ENCODE measurements at regions not wholly inside any gene's neighbourhood (a gene's known extent, or its start where the extent isn't known, plus 50 kb on each side); places are given as distances from the start of the nearest gene placed in this dataset.

DNA sequence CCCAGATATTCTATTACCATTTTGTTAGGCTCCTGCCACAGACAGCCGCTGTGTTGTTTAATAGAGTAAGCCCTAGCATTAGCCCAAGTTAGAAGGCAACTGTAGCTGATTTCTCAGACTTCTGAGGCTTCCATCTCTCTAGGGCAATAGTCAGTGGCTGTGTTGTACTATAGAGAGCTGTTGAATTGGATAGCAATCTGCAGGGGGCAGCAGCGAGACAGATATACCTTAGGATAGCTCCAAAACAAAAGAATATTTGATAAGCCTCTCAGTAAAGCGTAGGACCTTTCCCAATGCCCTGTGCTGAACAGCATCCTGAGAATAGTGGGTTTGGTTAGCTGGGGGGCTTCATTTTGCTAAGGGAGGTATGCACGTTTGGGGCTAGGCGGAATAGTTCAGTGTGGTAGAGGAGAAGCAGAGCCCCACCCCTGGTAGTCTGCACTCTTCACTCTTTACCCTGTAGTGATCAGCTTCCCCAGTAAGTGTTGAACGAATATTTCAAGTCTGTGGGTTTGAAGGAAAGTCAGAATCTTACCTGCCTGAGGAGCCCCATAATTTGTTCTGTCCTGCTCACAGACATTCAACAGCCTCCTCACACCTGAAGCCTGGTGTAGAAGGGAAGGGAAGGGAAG is 515.1 kb downstream of the INSC start:
- no peak for TF ChIP-seq POLR2AphosphoS5 (IDR thresholded peaks at IDR 0.05; ENCODE audit: low read depth)
- TF ChIP-seq, protein P1, sequence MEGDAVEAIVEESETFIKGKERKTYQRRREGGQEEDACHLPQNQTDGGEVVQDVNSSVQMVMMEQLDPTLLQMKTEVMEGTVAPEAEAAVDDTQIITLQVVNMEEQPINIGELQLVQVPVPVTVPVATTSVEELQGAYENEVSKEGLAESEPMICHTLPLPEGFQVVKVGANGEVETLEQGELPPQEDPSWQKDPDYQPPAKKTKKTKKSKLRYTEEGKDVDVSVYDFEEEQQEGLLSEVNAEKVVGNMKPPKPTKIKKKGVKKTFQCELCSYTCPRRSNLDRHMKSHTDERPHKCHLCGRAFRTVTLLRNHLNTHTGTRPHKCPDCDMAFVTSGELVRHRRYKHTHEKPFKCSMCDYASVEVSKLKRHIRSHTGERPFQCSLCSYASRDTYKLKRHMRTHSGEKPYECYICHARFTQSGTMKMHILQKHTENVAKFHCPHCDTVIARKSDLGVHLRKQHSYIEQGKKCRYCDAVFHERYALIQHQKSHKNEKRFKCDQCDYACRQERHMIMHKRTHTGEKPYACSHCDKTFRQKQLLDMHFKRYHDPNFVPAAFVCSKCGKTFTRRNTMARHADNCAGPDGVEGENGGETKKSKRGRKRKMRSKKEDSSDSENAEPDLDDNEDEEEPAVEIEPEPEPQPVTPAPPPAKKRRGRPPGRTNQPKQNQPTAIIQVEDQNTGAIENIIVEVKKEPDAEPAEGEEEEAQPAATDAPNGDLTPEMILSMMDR (conservative IDR thresholded peaks at IDR 0.05; ENCODE audit: low read depth in 2 of 2), result peak; percentile 70 to 77
